ENCODE measurements at regions not wholly inside any gene's neighbourhood (a gene's known extent, or its start where the extent isn't known, plus 50 kb on each side); places are given as distances from the start of the nearest gene placed in this dataset.

DNA sequence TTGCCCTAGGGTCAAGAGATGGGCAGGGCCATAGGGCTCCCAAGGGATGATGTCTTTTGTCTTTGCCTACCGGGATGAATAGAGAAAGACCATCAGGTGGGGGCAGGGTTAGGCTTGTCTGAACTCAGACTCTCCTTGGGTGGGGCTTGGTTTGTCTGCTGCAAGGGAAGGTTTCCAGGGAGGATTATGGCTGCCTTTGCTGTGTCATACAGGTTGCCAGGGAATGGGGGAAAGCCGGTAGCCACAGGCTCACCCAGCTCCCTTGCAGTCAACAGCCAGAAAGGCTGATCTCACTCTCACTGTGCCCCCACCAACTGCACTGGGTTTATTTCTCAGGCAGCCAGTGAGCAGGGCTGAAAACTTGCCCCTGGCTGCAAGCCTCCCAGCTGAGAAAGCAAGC, 253.2 kb downstream of the POLR1F start:
- TF ChIP-seq CTCF (IDR thresholded peaks at IDR 0.05), result no peak
- no peak for TF ChIP-seq POLR2A (IDR thresholded peaks at IDR 0.05)

Data from esophagus squamous epithelium (tissue), 4 donors.